ENCODE measurements at regions not wholly inside any gene's neighbourhood (a gene's known extent, or its start where the extent isn't known, plus 50 kb on each side); places are given as distances from the start of the nearest gene placed in this dataset.

- TF ChIP-seq POLR2A (IDR thresholded peaks at IDR 0.05; ENCODE audit: low read depth, low read length) (no peak), TAF1 (IDR thresholded peaks at IDR 0.05; ENCODE audit: borderline replicate concordance, low read depth, low read length) (no peak)
Observed at GRCh38 chr4:120348948-120349347, 282.3 kb upstream of the MAD2L1 start.

All from GM12892 (cell line).